ENCODE measurements at regions not wholly inside any gene's neighbourhood (a gene's known extent, or its start where the extent isn't known, plus 50 kb on each side); places are given as distances from the start of the nearest gene placed in this dataset.

DNA sequence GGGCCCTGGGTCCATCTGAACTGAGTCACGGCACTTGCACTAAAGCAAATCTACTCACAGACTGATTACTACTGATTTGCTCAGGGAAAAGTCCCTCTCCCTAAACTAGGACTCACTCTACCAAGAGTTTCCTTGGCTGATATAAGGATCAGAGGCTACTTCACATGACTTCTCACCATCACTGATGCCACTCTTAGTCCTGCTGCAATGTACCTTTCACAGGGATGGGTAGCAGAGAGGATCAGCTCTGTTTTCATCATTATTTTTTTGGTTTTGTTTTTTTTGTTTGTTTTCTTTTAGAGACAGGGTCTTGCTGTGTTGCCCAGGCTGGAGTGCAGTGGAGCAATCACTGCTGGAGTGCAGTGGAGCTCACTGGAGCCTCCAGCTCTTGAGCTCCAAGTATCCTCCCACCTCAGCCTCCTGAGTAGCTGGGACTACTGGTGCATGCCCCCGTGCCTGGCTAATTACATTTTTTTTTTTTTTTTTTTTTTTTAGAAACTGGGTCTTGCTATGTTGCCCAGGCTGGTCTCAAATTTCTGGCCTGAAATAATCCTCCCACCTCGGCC, 200.6 kb downstream of the JCAD start (continued):
- TF ChIP-seq, protein P1, sequence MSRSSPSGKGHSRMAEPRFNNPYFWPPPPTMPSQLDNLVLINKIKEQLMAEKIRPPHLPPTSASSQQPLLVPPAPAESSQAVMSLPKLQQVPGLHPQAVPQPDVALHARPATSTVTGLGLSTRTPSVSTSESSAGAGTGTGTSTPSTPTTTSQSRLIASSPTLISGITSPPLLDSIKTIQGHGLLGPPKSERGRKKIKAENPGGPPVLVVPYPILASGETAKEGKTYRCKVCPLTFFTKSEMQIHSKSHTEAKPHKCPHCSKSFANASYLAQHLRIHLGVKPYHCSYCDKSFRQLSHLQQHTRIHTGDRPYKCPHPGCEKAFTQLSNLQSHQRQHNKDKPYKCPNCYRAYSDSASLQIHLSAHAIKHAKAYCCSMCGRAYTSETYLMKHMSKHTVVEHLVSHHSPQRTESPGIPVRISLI (tag by site-specific recombination; IDR thresholded peaks at IDR 0.05), result peak; percentile 46; the same call in 1 of the 2 replicates
- TF ChIP-seq ZNF248 (tag by site-specific recombination; IDR thresholded peaks at IDR 0.05), result no peak
- no peak for TF ChIP-seq ZBTB7A (tag by site-specific recombination; IDR thresholded peaks at IDR 0.05; ENCODE audit: low read depth)

- no peak overlapping the region for H3K27ac ChIP-seq (ENCODE audit: extremely low read depth, low read depth, low read length)
These were observed 201.3 kb downstream of the JCAD start for GRCh38 chr10:29857843-29858701.

GRCh38 chr10:29856295-29856694, 203.1 kb downstream of the JCAD start:
- ChIA-PET POLR2A (interaction anchor here (0.7 kb wide), 1 partner anchor 329 kb away, joined by 3 read pairs; no protein-coding TSS in a partner anchor), CTCF (no interaction called here)
- H3K4me3 ChIP-seq (ENCODE audit: low read depth, low read length), result no peak overlapping the region
- TF ChIP-seq CTCF (tag by site-specific recombination; IDR thresholded peaks at IDR 0.05) (no peak), ZNF37A (tag by site-specific recombination; IDR thresholded peaks at IDR 0.05) (no peak), ZNF155 (tag by site-specific recombination; IDR thresholded peaks at IDR 0.05) (no peak), GLI4 (tag by site-specific recombination; IDR thresholded peaks at IDR 0.05) (no peak), ZNF560 (tag by site-specific recombination; IDR thresholded peaks at IDR 0.05; ENCODE audit: borderline replicate concordance) (no peak), ZNF626 (tag by site-specific recombination; IDR thresholded peaks at IDR 0.05) (no peak), ZNF629 (tag by site-specific recombination; IDR thresholded peaks at IDR 0.05) (no peak), SP3 (tag by site-specific recombination; IDR thresholded peaks at IDR 0.05) (no peak), RBAK (tag by site-specific recombination; IDR thresholded peaks at IDR 0.05) (no peak)
- TF ChIP-seq, protein P2, sequence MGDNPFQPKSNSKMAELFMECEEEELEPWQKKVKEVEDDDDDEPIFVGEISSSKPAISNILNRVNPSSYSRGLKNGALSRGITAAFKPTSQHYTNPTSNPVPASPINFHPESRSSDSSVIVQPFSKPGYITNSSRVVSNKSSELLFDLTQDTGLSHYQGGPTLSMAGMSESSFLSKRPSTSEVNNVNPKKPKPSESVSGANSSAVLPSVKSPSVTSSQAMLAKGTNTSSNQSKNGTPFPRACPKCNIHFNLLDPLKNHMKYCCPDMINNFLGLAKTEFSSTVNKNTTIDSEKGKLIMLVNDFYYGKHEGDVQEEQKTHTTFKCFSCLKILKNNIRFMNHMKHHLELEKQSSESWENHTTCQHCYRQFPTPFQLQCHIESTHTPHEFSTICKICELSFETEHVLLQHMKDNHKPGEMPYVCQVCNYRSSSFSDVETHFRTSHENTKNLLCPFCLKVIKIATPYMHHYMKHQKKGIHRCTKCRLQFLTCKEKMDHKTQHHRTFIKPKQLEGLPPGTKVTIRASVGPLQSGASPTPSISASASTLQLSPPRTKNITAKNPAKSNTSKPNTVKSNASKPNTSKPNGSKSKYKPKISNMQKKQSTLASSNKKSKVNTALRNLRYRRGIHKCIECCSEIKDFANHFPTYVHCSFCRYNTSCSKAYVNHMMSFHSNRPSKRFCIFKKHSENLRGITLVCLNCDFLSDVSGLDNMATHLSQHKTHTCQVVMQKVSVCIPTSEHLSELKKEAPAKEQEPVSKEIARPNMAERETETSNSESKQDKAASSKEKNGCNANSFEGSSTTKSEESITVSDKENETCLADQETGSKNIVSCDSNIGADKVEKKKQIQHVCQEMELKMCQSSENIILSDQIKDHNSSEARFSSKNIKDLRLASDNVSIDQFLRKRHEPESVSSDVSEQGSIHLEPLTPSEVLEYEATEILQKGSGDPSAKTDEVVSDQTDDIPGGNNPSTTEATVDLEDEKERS (tag by site-specific recombination; IDR thresholded peaks at IDR 0.05), result no peak
- TF ChIP-seq, protein P3, sequence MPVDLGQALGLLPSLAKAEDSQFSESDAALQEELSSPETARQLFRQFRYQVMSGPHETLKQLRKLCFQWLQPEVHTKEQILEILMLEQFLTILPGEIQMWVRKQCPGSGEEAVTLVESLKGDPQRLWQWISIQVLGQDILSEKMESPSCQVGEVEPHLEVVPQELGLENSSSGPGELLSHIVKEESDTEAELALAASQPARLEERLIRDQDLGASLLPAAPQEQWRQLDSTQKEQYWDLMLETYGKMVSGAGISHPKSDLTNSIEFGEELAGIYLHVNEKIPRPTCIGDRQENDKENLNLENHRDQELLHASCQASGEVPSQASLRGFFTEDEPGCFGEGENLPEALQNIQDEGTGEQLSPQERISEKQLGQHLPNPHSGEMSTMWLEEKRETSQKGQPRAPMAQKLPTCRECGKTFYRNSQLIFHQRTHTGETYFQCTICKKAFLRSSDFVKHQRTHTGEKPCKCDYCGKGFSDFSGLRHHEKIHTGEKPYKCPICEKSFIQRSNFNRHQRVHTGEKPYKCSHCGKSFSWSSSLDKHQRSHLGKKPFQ (tag by site-specific recombination; IDR thresholded peaks at IDR 0.05), result no peak
- H3K27ac ChIP-seq (ENCODE audit: extremely low read depth, low read depth, low read length), result no peak overlapping the region
- no peaks in the 10 kb centered on the region for H3K36me3 ChIP-seq (ENCODE audit: control insufficient read depth in 2 of 2, insufficient read depth in 1 of 2, low read length in 2 of 2)
- no peaks in the 10 kb centered on the region for H3K9me3 ChIP-seq (ENCODE audit: control insufficient read depth, insufficient read depth, low read depth, low read length)
- H3K4me1 ChIP-seq (ENCODE audit: control insufficient read depth, insufficient read depth, low read length), result 0 out of 2 replicates have a peak, but pooled peaks cover 2% of the 10 kb centered on the region

More at GRCh38 chr10:29857843-29858701, 201.3 kb downstream of the JCAD start:
- 0 out of 2 replicates have a peak, but pooled peaks cover 2% of the 10 kb centered on the region for H3K4me1 ChIP-seq (ENCODE audit: control insufficient read depth, insufficient read depth, low read length)
- ChIA-PET CTCF (interaction anchor here (0.5 to 2.4 kb wide), 17 partner anchors 9 to 361 kb away, joined by 3 to 15 read pairs (median 4); no protein-coding TSS in a partner anchor), POLR2A (interaction anchor here (0.7 kb wide), 1 partner anchor 141 kb away, joined by 3 read pairs; no protein-coding TSS in a partner anchor)
- TF ChIP-seq CTCF (tag by site-specific recombination; IDR thresholded peaks at IDR 0.05), result peak; percentile 66
- no peak for TF ChIP-seq ZNF211 (tag by site-specific recombination; IDR thresholded peaks at IDR 0.05; ENCODE audit: low read depth)
- peak; percentile 28; the same call in 1 of the 2 replicates for TF ChIP-seq GLIS1 (tag by site-specific recombination; IDR thresholded peaks at IDR 0.05)
- peak; percentile 51 for TF ChIP-seq ZNF654 (tag by site-specific recombination; IDR thresholded peaks at IDR 0.05; ENCODE audit: low read depth)
- peak; percentile 39; the same call in 1 of the 2 replicates for TF ChIP-seq FEZF1 (tag by site-specific recombination; IDR thresholded peaks at IDR 0.05)
- H3K9me3 ChIP-seq (ENCODE audit: control insufficient read depth, insufficient read depth, low read depth, low read length), result no peaks in the 10 kb centered on the region
- no peaks in the 10 kb centered on the region for H3K36me3 ChIP-seq (ENCODE audit: control insufficient read depth in 2 of 2, insufficient read depth in 1 of 2, low read length in 2 of 2)
- H3K4me3 ChIP-seq (ENCODE audit: low read depth, low read length), result no peak overlapping the region
